ENCODE measurements at regions not wholly inside any gene's neighbourhood (a gene's known extent, or its start where the extent isn't known, plus 50 kb on each side); places are given as distances from the start of the nearest gene placed in this dataset.

- no peaks in the 10 kb centered on the region for H3K36me3 ChIP-seq (ENCODE audit: control insufficient read depth in 2 of 2, extremely low read depth in 1 of 2, insufficient read depth in 2 of 2, low read length in 2 of 2)
- dilution Hi-C loops (cut with MboI; ENCODE audit: extremely low pct_ligation_motif_present, low sequenced_read_pairs) (no loop called here), intact Hi-C loops (cut with micrococcal nuclease) (no loop called here)
- no peaks in the 10 kb centered on the region for H3K79me2 ChIP-seq (ENCODE audit: control insufficient read depth, insufficient read depth, low read length)
- TF ChIP-seq MYC (IDR thresholded peaks at IDR 0.05; ENCODE audit: low read depth, low read length) = no peak
- no peaks in the 10 kb centered on the region for H3K9me3 ChIP-seq (replicated peaks; ENCODE audit: control insufficient read depth, insufficient read depth, low read length)
- no peak overlapping the region for H3K9ac ChIP-seq (replicated peaks; ENCODE audit: extremely low read depth, insufficient read depth, low read length)
- CTCF ChIA-PET = interaction anchor here (0.9 kb wide), 2 partner anchors 16 to 28 kb away, joined by 3 read pairs; no protein-coding TSS in a partner anchor
- no peak for DNase-seq (ENCODE audit: low read depth, low spot score)
- no peak for FAIRE-seq
- no peaks in the 10 kb centered on the region for H3K9me1 ChIP-seq (replicated peaks; ENCODE audit: control insufficient read depth, extremely low read depth, insufficient read depth, low read length)
- no TSS peak for BruUV-seq (replicated peaks)
- H3K4me2 ChIP-seq (ENCODE audit: insufficient read depth, low read length) = no peak overlapping the region
- H3K4me1 ChIP-seq (ENCODE audit: control insufficient read depth, extremely low read depth, insufficient read depth, low read length) = no peaks in the 10 kb centered on the region
- H3K27ac ChIP-seq (ENCODE audit: insufficient read depth, low read depth, low read length) = no peak overlapping the region
- no peaks in the 10 kb centered on the region for H3K27me3 ChIP-seq (ENCODE audit: control insufficient read depth in 2 of 2, insufficient read depth in 2 of 2, low read length in 2 of 2)
- no peak overlapping the region for H3K4me3 ChIP-seq (replicated peaks in 1 of 3; ENCODE audit: insufficient read depth in 1 of 3, low read depth in 1 of 3, low read length in 3 of 3)
- POLR2A ChIA-PET = no interaction called here
- H2AFZ ChIP-seq (ENCODE audit: low read depth, low read length) = no peak overlapping the region
- H4K20me1 ChIP-seq (replicated peaks; ENCODE audit: control insufficient read depth, extremely low read depth, insufficient read depth, low read length) = no peaks in the 10 kb centered on the region
Measured at GRCh38 chr2:67318993-67319481, 78.1 kb upstream of the ETAA1 start.

- intact Hi-C loops (cut with micrococcal nuclease) (loop anchor here (5.0 kb wide), 1 partner anchor 1679 kb away; no protein-coding TSS in a partner anchor), dilution Hi-C loops (cut with MboI; ENCODE audit: extremely low pct_ligation_motif_present, low sequenced_read_pairs) (no loop called here)
- no peaks in the 10 kb centered on the region for H3K4me1 ChIP-seq (ENCODE audit: control insufficient read depth, extremely low read depth, insufficient read depth, low read length)
- no peaks in the 10 kb centered on the region for H3K9me1 ChIP-seq (replicated peaks; ENCODE audit: control insufficient read depth, extremely low read depth, insufficient read depth, low read length)
- no peaks in the 10 kb centered on the region for H3K27me3 ChIP-seq (ENCODE audit: control insufficient read depth in 2 of 2, insufficient read depth in 2 of 2, low read length in 2 of 2)
- no peak overlapping the region for H2AFZ ChIP-seq (ENCODE audit: low read depth, low read length)
- FAIRE-seq (no peak), DNase-seq (ENCODE audit: low read depth, low spot score) (no peak)
- H3K27ac ChIP-seq (ENCODE audit: insufficient read depth, low read depth, low read length) = no peak overlapping the region
- CTCF ChIA-PET = no interaction called here
- no peaks in the 10 kb centered on the region for H3K79me2 ChIP-seq (ENCODE audit: control insufficient read depth, insufficient read depth, low read length)
- TF ChIP-seq GATA2 (IDR thresholded peaks at IDR 0.05; ENCODE audit: insufficient read depth, insufficient read length, low read depth, low read length) (no peak), MAX (IDR thresholded peaks at IDR 0.05; ENCODE audit: insufficient read depth, insufficient read length) (no peak), EZH2 (IDR thresholded peaks at IDR 0.05; ENCODE audit: borderline replicate concordance, low read depth, low read length, severe bottlenecking) (no peak), CTCF (IDR thresholded peaks at IDR 0.05; ENCODE audit: extremely low read depth in 1 of 2, insufficient read depth in 1 of 2, low read depth in 1 of 2, low read length in 2 of 2) (no peak), POLR2AphosphoS5 (IDR thresholded peaks at IDR 0.05; ENCODE audit: insufficient read depth, low read depth, low read length) (no peak)
- no peaks in the 10 kb centered on the region for H3K9me3 ChIP-seq (replicated peaks; ENCODE audit: control insufficient read depth, insufficient read depth, low read length)
- no peak overlapping the region for H3K4me2 ChIP-seq (ENCODE audit: insufficient read depth, low read length)
- H3K36me3 ChIP-seq (ENCODE audit: control insufficient read depth in 2 of 2, extremely low read depth in 1 of 2, insufficient read depth in 2 of 2, low read length in 2 of 2) = no peaks in the 10 kb centered on the region
- POLR2A ChIA-PET = no interaction called here
- BruUV-seq (replicated peaks) = no TSS peak
- H4K20me1 ChIP-seq (replicated peaks; ENCODE audit: control insufficient read depth, extremely low read depth, insufficient read depth, low read length) = no peaks in the 10 kb centered on the region
- H3K4me3 ChIP-seq (replicated peaks in 1 of 3; ENCODE audit: insufficient read depth in 1 of 3, low read depth in 1 of 3, low read length in 3 of 3) = no peak overlapping the region
- H3K9ac ChIP-seq (replicated peaks; ENCODE audit: extremely low read depth, insufficient read depth, low read length) = no peak overlapping the region
Measured at GRCh38 chr2:67320861-67321587, 76.1 kb upstream of the ETAA1 start.

Data from endothelial cell of umbilical vein (primary cell).